ENCODE measurements at regions not wholly inside any gene's neighbourhood (a gene's known extent, or its start where the extent isn't known, plus 50 kb on each side); places are given as distances from the start of the nearest gene placed in this dataset.
"Not testable (repeated sequence)": the region's sequence is repeated elsewhere in the genome, so short reads cannot be mapped to it uniquely, and the experiment has no call there.

DNA sequence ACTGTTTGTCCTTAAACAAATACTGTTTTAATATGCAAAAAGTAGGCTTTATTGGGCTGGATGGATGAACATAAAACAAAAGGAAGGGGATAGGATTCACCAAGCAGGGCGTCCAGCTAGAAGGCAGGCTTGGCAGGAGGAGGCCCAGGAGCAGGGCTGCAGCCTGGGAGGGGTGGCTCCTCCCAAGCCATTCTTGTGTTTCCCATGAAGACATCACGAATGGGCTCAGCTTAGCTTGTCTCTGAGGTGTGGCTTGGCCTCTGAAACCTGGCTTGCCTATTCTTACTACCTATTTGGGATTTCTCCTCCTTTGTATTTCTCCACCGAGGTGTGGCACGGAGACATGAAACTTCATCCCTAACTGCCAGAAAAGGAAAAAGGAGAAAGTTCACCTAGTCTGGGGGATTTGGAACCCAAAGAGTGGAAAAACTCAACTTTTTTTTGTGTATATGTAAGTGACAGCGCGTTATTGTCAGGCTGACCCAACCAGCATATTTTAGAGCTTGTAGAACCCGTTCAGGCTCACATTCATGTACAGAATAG, 481.9 kb upstream of the SPRED2 start:
- no peak for DNase-seq (ENCODE audit: low spot score)

DNA sequence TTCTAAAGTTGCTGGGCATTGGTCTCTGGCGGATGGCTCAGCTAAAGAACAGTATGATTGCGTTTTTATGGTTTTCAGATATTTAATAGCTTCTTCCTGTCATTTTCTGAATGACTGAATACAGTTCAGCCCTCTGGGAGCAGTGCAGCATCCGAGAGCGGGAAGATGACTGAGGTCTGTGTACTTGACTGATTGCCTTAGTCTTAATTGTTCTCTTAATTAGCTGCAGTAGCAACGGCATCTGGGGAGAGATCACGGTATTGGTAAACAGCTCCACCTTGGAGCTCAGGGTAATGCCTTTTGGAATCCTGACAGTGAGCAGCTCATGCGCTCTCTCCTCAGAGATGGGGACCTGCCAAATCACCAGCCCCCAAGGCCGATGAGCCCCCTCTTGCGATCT, 481.4 kb upstream of the SPRED2 start:
- DNase-seq (ENCODE audit: low spot score): no peak

DNA sequence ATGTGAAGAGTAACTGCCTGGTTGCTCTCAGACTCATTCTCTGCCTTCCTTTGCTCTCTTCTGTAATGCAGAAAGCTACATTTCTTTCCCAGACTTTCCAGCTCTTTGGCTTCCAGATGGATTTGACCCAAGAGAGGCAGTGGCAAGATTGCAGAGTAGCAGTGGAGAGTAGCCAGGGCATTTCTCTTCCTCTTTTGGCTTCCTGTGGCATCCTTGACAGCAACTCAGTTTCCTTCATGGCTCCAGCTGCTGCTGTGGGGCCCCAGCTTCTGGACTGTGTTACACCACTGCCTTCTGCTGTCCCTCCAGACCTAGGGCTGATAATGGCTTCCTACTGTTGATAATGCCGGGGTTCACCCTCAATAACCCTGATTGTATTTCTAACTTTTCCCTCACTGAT, 469.4 kb upstream of the SPRED2 start:
- no peak for DNase-seq (ENCODE audit: low spot score)

DNA sequence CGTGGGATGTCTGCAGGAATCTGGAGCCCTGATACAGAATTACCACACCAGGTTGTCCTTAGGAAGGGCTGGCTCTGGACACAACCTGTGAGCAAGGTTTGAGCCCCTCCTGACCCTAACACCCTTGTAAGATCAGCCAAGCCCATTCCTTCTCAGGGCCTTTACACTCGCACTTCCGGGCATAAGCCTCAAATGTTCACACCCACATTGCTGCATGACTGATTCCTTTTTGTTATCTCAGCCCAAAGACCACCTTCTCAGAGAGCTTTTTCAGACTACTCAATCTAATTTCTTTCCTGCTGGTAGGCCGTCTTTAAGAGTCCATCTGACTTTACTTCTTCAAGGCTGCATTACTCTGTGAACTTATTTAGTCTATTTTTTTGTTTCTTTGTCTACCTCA, 464.0 kb upstream of the SPRED2 start:
- no peak for DNase-seq (ENCODE audit: low spot score)

DNA sequence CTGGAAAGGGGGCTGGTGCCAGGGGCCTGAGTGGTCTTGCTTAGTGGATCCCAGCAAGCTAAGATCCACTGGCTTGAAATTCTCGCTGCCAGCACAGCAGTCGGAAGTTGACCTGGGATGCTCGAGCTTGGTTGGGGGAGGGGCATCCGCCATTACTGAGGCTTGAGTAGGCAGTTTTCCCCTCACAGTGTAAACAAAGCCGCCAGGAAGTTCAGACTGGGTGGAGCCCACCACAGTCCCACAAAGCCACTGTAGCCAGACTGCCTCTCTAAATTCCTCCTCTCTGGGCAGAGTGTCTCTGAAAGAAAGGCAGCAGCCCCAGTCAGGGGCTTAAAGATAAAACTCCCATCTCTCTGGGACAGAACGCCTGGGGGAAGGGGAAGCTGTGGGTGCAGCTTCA, 457.7 kb upstream of the SPRED2 start:
- not testable (repeated sequence) for DNase-seq (ENCODE audit: low spot score)

DNA sequence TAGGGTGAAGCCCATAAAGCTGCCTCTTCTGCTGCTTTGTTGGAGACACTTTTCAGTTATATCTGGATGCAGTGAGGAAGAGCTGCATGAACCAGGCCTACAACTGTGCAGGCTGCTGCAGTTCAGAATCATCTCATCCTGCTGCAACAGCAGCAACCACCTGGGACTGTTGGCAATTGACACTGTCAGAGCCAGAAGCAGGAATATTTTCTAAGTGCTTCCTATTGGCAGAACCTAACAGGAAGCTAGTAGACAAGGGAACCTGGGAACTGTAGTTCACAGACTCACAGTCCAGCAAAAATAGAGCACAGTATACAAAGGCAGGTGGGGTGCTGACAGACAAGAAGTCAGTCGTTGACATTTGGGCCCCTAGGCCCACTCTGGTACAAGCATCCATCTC, 452.9 kb upstream of the SPRED2 start:
- no peak for DNase-seq (ENCODE audit: low spot score)

DNA sequence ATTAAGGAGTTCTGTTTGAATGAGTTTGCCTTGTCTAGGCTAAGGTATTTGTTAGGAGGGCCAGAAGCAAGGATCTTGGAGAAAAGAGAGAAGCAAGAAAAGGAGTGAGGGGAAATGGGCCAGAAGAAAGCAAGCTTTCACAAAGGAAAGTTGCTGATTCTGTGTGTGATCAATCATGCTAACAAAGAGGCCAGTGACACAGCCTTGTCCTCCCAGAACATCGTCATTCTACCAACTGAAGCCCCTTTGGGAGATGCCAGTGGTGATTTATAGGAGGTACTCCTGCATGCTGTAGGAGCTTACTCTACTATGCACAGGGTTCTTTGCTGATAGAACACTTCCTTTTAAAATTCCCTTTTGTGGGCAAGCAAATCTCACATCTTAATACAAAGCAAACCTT, 449.2 kb upstream of the SPRED2 start:
- no peak for DNase-seq (ENCODE audit: low spot score)

DNA sequence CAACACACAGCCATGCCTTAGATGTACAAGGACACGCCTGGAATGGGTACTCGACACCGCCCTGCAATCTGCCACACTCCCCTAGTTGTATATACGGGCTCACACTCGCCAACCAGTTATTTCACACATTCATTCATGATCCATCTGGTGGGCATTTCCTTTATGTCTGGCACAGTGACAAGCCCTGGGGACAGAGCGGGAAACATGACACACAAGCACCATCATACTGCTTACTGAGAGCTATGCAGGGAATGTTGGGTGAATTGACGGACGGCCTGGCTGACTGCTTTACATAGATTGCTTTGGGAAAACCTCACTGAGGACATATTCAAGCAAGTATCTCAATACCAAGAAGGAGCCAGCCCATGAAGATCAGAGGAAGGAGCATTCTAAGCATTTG, 448.0 kb upstream of the SPRED2 start:
- DNase-seq (ENCODE audit: low spot score): no peak

DNA sequence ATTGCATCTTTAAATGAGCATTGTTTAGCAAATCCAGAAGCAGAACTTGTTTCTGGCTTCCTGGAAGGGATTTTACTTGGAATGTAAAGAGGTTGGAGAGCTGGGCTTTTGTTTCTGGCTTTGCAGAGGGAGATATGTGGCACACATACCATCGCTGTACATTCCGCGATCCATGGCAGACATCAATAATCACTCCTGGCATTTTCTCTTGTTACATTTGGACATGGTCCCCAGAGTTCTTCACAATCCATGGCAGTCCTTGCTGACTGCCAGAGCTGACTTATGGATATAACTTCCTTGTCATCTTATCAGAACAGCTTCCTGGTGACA, 445.6 kb upstream of the SPRED2 start:
- DNase-seq (ENCODE audit: low spot score): no peak

DNA sequence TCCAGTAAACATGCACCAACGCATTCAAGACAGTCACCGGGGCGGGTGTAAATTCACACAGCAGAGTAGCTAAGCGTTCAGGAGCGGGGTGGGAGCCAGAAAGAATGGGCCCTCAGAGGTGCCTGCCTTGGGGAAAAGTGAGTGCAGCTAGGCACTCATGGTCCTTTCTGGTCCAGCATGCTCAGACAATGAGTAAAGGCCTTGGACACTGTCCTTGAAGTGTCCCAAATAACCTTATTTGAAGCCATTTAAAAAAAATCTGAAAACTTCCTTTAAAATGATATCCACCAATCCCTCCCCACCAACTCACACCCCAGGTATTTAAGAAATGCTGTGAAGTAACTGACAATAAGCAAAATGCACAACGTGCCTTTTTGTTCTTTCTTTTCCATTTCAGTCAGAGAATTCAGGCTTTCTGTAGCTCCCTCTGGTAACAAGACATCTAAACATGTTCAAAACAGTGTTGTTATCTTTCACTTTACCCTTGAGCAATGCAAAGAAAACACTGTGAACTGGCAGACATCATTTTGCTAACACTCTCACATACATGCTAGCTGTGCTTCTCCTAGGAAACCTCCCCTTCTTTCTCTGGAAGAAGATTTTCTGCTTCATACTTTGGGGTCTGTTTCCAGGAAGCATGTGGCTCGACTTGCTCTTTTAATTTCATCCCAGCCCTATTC, 445.1 kb upstream of the SPRED2 start:
- DNase-seq (ENCODE audit: low spot score): no peak

DNA sequence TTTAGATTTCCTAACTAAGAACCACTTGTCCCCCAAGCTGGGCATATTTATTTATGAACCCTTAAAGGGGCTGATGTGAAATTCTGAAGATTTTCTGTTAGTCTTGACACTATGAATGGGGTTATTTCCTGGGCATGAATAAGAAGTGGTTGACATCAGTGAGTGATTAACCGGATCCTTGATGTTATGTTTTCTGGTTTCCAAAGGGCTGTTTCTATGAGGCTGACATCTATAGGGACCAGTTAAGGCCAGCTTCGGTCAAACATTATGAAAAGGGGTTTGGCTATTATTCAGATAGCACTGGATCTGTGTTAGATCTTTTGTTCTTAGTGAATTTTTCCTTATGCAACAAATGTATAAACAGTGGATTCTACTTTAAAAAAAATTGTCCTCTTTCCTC, 443.7 kb upstream of the SPRED2 start:
- no peak for DNase-seq (ENCODE audit: low spot score)

DNA sequence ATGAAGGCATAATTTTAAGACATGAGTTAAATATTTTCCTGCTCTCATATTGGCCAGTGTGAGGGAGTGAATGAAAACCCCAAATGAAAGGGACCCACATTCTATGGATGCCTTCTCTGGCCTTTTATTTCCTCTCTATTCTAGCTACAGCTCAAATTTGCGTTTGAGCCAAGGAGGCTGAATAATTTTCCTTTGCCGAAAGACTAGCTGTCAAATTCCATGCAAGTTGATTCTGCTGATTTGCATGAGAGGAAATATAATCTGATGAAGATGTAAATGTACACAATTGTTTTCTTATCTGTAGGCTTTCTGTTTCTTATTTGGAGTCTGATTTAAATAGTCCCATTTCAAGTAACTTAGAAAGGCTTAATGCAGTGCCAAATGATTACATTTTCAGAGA, 438.4 kb upstream of the SPRED2 start:
- no peak for DNase-seq (ENCODE audit: low spot score)

DNA sequence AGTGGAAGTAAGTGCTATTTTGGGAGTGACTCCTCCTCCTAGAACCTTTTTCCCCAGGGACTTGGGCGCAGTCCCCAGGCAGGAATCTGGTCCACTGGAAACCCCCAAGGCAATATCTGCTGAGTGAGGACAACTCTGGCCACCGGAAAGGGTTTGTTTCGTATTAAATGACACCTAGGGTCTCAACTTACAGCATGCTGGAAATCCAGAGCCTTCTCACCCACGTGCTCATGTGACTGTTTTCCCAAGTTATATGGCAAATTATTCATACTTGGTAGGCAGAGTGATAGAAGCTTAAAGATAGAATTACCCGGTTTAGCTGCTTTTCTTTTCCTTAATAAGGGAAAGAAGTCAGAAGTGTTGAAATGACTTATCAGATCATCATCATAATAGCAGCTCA, 436.9 kb upstream of the SPRED2 start:
- no peak for DNase-seq (ENCODE audit: low spot score)

DNA sequence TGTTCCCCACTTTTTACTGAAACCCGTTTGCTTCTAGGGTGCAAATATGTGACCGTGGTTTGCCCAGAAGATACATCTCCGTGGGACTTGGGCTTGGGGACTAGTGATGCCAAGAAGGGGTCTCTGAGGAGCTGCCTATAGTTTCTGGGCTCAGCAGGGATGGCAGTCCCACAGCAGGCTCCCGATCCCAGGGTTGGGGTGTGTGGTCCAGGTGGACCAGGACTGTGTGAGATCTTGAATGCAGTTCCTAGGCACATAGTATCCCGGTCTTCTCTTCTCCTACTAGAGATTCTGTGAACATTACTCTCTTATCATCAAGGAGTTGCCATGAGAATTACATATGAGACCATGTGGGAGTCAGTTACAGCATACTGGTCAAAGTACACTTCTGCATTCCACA, 435.8 kb upstream of the SPRED2 start:
- no peak for DNase-seq (ENCODE audit: low spot score)

DNA sequence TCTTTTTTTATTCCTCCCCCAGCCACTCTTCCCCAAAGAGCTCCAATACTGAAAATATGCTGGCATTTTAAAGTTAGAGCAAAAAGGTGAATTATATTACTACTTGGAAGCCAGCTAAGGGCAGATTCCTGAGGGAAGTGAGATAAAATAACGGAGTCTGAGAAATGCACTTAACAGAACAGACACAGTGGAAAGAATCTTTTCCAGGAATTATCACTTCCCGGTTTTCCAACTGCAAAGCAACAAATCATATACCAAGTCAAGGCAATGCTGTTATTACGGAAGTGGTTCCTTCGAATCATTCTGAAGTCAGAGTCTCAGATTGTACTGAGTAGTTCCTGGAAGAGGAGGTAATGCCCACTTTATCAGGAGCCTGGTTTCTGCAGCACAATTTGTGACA, 435.0 kb upstream of the SPRED2 start:
- DNase-seq (ENCODE audit: low spot score): no peak

DNA sequence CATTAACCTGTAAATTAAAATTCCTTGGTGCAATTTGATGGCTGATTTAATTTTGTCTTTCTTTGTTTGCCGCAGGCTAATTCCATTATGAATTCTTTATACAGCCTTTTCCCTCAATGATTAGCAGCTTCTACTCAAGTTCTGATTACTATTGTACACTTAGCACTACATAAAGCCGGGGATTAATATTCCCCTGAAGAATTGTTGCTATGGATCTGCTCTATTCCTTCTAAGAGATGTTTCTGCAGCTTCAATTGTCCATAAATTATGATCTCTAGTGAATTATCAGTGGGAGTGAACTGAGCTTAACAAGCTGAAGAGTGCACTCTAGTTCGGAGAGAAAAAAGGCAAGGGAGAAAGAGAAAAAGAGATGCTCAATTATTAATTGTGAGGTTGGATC, 433.7 kb upstream of the SPRED2 start:
- DNase-seq (ENCODE audit: low spot score): no peak

DNA sequence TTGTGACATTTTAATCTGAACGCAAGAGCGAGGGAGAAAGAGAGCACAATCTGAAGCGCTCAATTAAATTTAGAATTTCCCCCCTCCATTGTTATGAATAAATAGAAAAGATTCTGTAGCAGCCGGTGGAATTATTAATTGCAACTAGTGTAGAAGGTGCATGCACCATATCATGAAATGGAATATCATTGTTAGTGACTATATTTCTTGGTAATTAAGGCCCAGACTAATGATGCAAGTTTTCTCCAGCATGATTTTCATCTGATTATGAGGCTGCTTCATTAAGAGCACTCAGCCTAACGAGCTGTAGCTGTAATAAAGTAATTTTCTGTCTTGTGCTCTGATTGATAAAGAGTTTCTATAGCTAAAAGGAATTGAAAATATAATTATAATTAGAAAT, 432.2 kb upstream of the SPRED2 start:
- no peak for DNase-seq (ENCODE audit: low spot score)

DNA sequence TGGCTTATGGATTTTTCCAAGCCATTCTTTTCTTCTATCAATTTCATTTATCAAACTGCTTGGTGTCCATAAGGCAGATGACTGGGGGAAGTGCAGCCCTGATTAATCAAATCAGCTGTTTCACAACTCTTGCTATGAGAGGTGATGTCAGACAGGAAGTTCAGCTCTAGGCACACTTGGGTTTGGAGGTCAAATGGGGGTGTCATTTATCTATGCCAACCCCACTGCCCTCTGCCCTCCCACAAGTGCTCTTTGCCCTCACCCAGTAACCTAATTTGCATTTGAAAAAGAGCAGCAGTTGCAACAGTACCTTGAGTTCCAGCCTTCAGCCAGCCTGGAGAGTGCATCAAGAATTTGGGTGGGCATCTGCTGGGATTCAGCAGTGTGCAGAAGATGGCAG, 431.3 kb upstream of the SPRED2 start:
- DNase-seq (ENCODE audit: low spot score): no peak

DNA sequence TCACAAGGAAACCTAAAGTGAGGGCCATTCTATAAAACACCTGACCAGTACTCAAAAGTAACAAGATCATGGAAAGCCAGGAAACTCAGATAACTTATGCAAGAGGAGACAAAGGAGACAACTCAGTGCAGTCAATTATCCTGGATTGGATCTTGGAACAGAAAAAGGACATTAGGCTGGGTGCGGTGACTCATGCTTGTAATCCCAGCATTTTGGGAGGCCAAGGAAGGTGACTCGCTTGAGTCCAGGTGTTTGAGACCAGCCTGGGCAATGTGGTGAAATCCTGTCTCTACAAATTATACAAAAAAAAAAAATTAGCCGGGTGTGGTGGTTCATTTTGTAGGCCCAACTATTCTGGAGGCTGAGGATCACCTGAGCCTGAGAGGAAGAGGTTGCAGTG, 424.5 kb upstream of the SPRED2 start:
- DNase-seq (ENCODE audit: low spot score): no peak

DNA sequence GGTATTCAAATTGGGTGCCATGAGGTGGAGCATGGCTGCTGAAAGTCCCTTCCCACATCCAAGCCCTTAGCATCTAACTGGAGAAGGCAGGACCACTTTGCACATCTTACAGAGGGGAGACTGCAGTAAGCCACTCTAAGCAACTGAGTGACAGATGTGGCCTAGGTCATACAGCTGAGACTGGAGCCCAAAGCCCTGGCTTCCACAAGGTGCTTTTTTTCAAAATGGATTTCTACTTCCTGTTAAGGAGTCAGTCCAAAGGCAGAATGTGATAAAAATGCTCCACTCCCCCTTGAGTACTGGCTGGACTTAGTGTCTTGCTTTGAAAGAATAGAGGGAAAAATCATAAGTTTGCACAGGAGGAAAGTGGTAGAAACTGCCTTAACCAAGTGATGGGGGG, 424.0 kb upstream of the SPRED2 start:
- DNase-seq (ENCODE audit: low spot score): no peak

DNA sequence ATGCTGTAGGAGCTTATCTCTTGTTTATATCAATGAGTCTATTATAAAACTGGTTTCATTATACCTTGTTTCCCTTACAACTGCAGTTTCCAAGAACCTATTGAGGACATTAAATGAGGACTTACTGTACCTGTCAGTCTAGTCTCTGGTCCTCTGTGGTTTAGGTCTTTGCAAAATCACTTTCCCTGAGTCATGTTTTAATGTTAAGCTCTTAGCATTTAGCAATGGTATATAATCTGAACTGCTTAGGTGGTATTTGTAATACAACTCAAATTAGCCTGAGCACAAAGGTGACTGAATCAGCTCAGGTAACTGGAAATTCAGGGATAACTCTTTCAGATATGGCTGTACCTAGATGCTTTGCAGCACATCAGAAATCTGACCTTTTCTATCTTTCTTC, 418.3 kb upstream of the SPRED2 start:
- DNase-seq (ENCODE audit: low spot score): no peak

DNA sequence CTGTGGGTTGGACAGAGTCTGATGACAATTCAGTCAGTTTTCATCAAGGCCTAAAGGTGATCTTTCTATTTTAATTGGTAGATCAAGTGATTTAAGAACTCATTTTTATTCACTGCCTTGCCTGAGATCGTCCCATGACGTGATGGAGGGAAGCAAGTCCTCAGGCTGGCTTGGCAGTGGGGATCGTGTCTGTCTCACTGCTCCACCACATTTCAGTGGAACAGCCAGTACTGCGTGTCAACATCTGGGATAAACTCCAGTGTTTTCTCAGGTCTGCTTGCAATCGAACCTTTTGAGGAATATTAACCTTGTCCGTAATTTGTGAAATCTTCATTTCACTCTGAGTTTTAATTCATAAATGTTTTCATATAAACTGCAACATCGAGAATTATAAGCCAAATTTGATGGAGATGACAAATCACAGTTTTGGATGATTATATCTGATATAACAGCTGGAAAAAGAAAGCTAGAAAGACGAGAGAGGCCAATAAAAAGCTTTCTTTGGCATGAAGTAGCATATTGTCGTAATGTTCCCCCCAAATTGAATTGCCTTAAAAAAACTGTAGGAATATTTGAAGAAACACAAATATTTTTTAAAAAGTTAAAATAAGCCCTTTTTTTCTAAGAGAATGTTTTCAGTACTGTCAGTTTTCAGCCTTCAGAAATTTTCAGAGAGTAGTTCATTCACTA, 414.7 kb upstream of the SPRED2 start:
- no peak for DNase-seq (ENCODE audit: low spot score)

DNA sequence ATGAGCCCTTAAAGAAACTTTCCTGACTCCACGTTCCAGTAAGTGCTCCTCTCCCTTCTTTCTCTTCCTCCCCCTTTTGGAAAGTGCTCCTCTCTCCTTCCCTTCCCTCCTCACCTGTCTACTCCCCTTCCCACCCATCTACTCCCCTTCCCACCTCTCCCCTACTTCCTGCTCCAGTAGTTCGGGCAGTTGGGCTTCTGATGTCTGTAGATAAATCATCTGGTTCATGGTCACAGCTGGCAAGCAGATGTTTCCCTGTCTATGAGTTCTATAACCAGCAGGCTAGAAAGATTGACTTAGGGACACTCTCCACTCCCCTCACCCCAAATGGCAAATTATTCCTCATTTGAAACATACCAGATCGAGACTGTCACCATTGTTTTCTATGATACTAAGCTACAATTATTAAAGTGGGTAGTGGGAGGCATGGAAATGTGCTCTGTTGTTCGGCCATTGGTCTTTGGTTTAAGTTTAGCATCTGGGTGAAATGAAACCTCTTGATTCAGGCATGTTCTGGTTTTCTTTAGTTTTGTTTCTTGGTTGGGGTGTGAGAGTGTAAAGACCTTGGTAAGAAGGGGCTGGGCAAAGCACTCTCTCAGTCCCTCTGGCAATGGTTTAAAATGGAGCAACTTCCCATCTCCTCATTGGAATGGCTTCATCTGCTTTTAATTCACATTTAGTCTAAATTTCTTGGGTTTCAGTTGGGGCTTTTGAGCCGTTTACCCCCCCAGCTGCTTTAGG, 413.2 kb upstream of the SPRED2 start:
- no peak for DNase-seq (ENCODE audit: low spot score)
